ENCODE measurements at regions not wholly inside any gene's neighbourhood (a gene's known extent, or its start where the extent isn't known, plus 50 kb on each side); places are given as distances from the start of the nearest gene placed in this dataset.
"Not testable (repeated sequence)": the region's sequence is repeated elsewhere in the genome, so short reads cannot be mapped to it uniquely, and the experiment has no call there.

- no peak for TF ChIP-seq CTCF (IDR thresholded peaks at IDR 0.05)
- intact Hi-C loops (cut with micrococcal nuclease) = no loop called here
- POLR2A ChIA-PET = no interaction called here
Observed at GRCh38 chr1:185434721-185435120, 117.7 kb upstream of the IVNS1ABP start.

GRCh38 chr1:185433667-185434066 is 116.6 kb upstream of the IVNS1ABP start:
- no peaks in the 10 kb centered on the region for H3K36me3 Mint-ChIP-seq (ENCODE audit: low read depth)
- H3K27me3 Mint-ChIP-seq = no peaks in the 10 kb centered on the region
- ChIA-PET POLR2A (no interaction called here), CTCF (no interaction called here)
- H3K9me3 Mint-ChIP-seq = peaks cover 8% of the 10 kb centered on the region
- intact Hi-C loops (cut with micrococcal nuclease) = no loop called here
- H3K27ac Mint-ChIP-seq = no peak overlapping the region
- TF ChIP-seq CTCF (IDR thresholded peaks at IDR 0.05) = no peak
- DNase-seq (no peak), ATAC-seq (ENCODE audit: low read depth) (no peak)
- no peak overlapping the region for H3K4me3 Mint-ChIP-seq
- no peaks in the 10 kb centered on the region for H3K4me1 Mint-ChIP-seq

More at GRCh38 chr1:185434721-185435120, 117.7 kb upstream of the IVNS1ABP start:
- DNase-seq = no peak
- Mint-ChIP-seq H3K4me1 (no peaks in the 10 kb centered on the region), H3K4me3 (no peak overlapping the region), H3K27me3 (no peaks in the 10 kb centered on the region), H3K36me3 (ENCODE audit: low read depth) (no peaks in the 10 kb centered on the region), H3K9me3 (peaks cover 3% of the 10 kb centered on the region), H3K27ac (no peak overlapping the region)
- ATAC-seq (ENCODE audit: low read depth) = no peak
- CTCF ChIA-PET = no interaction called here

- no peak for DNase-seq
- ChIA-PET CTCF (no interaction called here), POLR2A (no interaction called here)
- Mint-ChIP-seq H3K36me3 (ENCODE audit: low read depth) (no peaks in the 10 kb centered on the region), H3K27ac (no peak overlapping the region), H3K4me1 (no peaks in the 10 kb centered on the region), H3K4me3 (no peak overlapping the region), H3K9me3 (peaks cover 8% of the 10 kb centered on the region), H3K27me3 (no peaks in the 10 kb centered on the region)
- intact Hi-C loops (cut with micrococcal nuclease) = no loop called here
- no peak for ATAC-seq (ENCODE audit: low read depth)
- no peak for TF ChIP-seq CTCF (IDR thresholded peaks at IDR 0.05)
Observed at GRCh38 chr1:185432948-185433347, 115.9 kb upstream of the IVNS1ABP start.

- ChIA-PET POLR2A (no interaction called here), CTCF (interaction anchor here (0.5 kb wide), 1 partner anchor 289 kb away, joined by 4 read pairs; no protein-coding TSS in a partner anchor)
- DNase-seq (no peak), ATAC-seq (ENCODE audit: low read depth) (no peak)
- no peak overlapping the region for H3K27ac Mint-ChIP-seq
- no peaks in the 10 kb centered on the region for H3K36me3 Mint-ChIP-seq (ENCODE audit: low read depth)
- H3K4me3 Mint-ChIP-seq = no peak overlapping the region
- no peaks in the 10 kb centered on the region for H3K27me3 Mint-ChIP-seq
- TF ChIP-seq CTCF (IDR thresholded peaks at IDR 0.05) = no peak
- no peaks in the 10 kb centered on the region for H3K4me1 Mint-ChIP-seq
- intact Hi-C loops (cut with micrococcal nuclease) = no loop called here
- H3K9me3 Mint-ChIP-seq = peaks cover 8% of the 10 kb centered on the region
Observed at GRCh38 chr1:185431612-185432011, 114.6 kb upstream of the IVNS1ABP start.

- H3K9me3 Mint-ChIP-seq; H3K4me1 Mint-ChIP-seq; POLR2A ChIA-PET; ATAC-seq (ENCODE audit: low read depth); H3K27ac Mint-ChIP-seq; H3K4me3 Mint-ChIP-seq; intact Hi-C loops (cut with micrococcal nuclease); H3K36me3 Mint-ChIP-seq (ENCODE audit: low read depth); CTCF ChIA-PET; H3K27me3 Mint-ChIP-seq; DNase-seq: not testable (repeated sequence)
Observed at GRCh38 chr1:185429668-185430067, 112.6 kb upstream of the IVNS1ABP start.

- Mint-ChIP-seq H3K27ac (no peak overlapping the region), H3K9me3 (peaks cover 8% of the 10 kb centered on the region), H3K4me3 (no peak overlapping the region), H3K4me1 (no peaks in the 10 kb centered on the region), H3K27me3 (peaks cover 3% of the 10 kb centered on the region), H3K36me3 (ENCODE audit: low read depth) (no peaks in the 10 kb centered on the region)
- DNase-seq (no peak), ATAC-seq (ENCODE audit: low read depth) (no peak)
- ChIA-PET POLR2A (no interaction called here), CTCF (no interaction called here)
- TF ChIP-seq CTCF (IDR thresholded peaks at IDR 0.05) = no peak
- intact Hi-C loops (cut with micrococcal nuclease) = no loop called here
Observed at GRCh38 chr1:185427776-185428175, 110.7 kb upstream of the IVNS1ABP start.

Measured in activated B cell treated with CpG ODN at 0.5 μM for 24 hours (primary cell).